HCT116 (cell line): ENCODE measurements at regions not wholly inside any gene's neighbourhood (a gene's known extent, or its start where the extent isn't known, plus 50 kb on each side); places are given as distances from the start of the nearest gene placed in this dataset.

Experiments
- ATAC-seq: fragments of 200-7000 bp; cut with Tn5 transposase; 2 replicates; pipeline ENCODE4 v1.9.1; 2020; ENCODE audit warnings: mild to moderate bottlenecking, moderate library complexity
- BruUV-seq: library from RNA; stranded (reverse); fragments of 400-500 nt; replicated peaks from 2 replicates; lab custom pipeline; 2021; lab: Mats Ljungman, UMichigan
- CTCF ChIA-PET: fragments of 300-600 bp; sonication (Branson Sonifier 250); formaldehyde crosslinking; loops from one replicate; lab custom pipeline; 2021; ENCODE audit warnings: antibody characterized with exemption; lab: Charles Lee
- POLR2A ChIA-PET: fragments of 300-600, 350-600 bp; sonication (Branson Sonifier 250); formaldehyde crosslinking; loops from one replicate; lab custom pipeline; 2021; ENCODE audit warnings: antibody characterized with exemption; lab: Charles Lee
- RAD21 ChIA-PET, 2 experiments: fragments of 300-600 bp; sonication (Branson Sonifier 250); formaldehyde crosslinking; loops; one replicate each; lab custom pipeline; 2023; ENCODE audit warnings: low total read pairs in 2 of 2; ENCODE audit not compliant: uncharacterized antibody in 2 of 2, unreplicated experiment in 2 of 2, low non-redundant PET in 1 of 2; lab: Charles Lee
- DNase-seq: peaks from one replicate; pipeline ENCODE4 v3.0.0-alpha.2; 2010; ENCODE audit warnings: low read depth, low spot score
- H2AFZ ChIP-seq: fragments of 200-600 bp; shearing (Covaris generic), sonication (generic); 2 replicates; pipeline ENCODE4 v1.6.1; 2017; ENCODE audit warnings: low read depth, mixed run types, mixed read lengths, antibody characterized with exemption, low read length; ENCODE audit not compliant: poor library complexity, severe bottlenecking
- H3K27ac ChIP-seq: 2 replicates; pipeline ENCODE4 v1.5.1; 2012; ENCODE audit warnings: low read depth, low read length
- H3K27me3 ChIP-seq: fragments of 200-600 bp; sonication (generic); 2 replicates; pipeline ENCODE4 v1.6.1; 2016; ENCODE audit warnings: mixed run types, low read length, mixed read lengths; ENCODE audit not compliant: insufficient read depth
- H3K36me3 ChIP-seq, 2 experiments: fragments of 200-500 bp in 1 of 2; fragments of 200-600 bp in 1 of 2; sonication (Bioruptor generic) in 1 of 2; sonication (generic) in 1 of 2; 2 replicates each; pipeline versions ENCODE4 v1.5.1 to v1.6.1; 2014 to 2016; ENCODE audit warnings: low read length in 2 of 2, inconsistent platforms in 1 of 2, mixed read lengths in 1 of 2, mixed run types in 1 of 2; ENCODE audit not compliant: insufficient read depth in 2 of 2, control insufficient read depth in 1 of 2
- H3K4me1 ChIP-seq, 2 experiments: fragments of 200-600 bp in 1 of 2; sonication (generic) in 1 of 2; 2 replicates each; pipeline versions ENCODE4 v1.5.1 to v1.6.1; 2012 to 2017; ENCODE audit warnings: low read length in 2 of 2, inconsistent platforms in 1 of 2, mild to moderate bottlenecking in 1 of 2, mixed read lengths in 1 of 2, mixed run types in 1 of 2, moderate library complexity in 1 of 2; ENCODE audit not compliant: insufficient read depth in 2 of 2, control insufficient read depth in 1 of 2
- H3K4me2 ChIP-seq: fragments of 200-600 bp; sonication (generic); 2 replicates; pipeline ENCODE4 v1.6.1; 2017; ENCODE audit warnings: mixed run types, low read length, mixed read lengths
- H3K4me3 ChIP-seq, 2 experiments: fragments of 200-600 bp in 1 of 2; sonication (generic) in 1 of 2; replicated peaks in 1 of 2; 2 replicates each; pipeline ENCODE4 v1.5.1; 2011 to 2016; ENCODE audit warnings: low read length in 2 of 2, control low read depth in 1 of 2, low read depth in 1 of 2, mild to moderate bottlenecking in 1 of 2, mixed read lengths in 1 of 2, mixed run types in 1 of 2
- H3K79me2 ChIP-seq: fragments of 200-600 bp; sonication (generic); 2 replicates; pipeline ENCODE4 v1.6.1; 2017; ENCODE audit warnings: mild to moderate bottlenecking, mixed run types, low read length, moderate library complexity, mixed read lengths; ENCODE audit not compliant: insufficient read depth
- H3K9ac ChIP-seq: fragments of 200-600 bp; sonication (generic); 2 replicates; pipeline ENCODE4 v1.6.1; 2016; ENCODE audit warnings: low read length, mixed read lengths
- H3K9me2 ChIP-seq: fragments of 200-600 bp; sonication (generic), shearing (Covaris generic); 2 replicates; pipeline ENCODE4 v1.6.1; 2017; ENCODE audit warnings: mixed run types, mild to moderate bottlenecking, moderate library complexity; ENCODE audit not compliant: insufficient read depth
- H3K9me3 ChIP-seq, 2 experiments: fragments of 200-500 bp in 1 of 2; fragments of 200-600 bp in 1 of 2; sonication (Bioruptor generic) in 1 of 2; sonication (generic) in 1 of 2; 2 replicates each; pipeline ENCODE4 v1.6.1; 2014 to 2017; ENCODE audit warnings: low read length in 2 of 2, mixed read lengths in 2 of 2, inconsistent platforms in 1 of 2, low read depth in 1 of 2, mild to moderate bottlenecking in 1 of 2, mixed run types in 1 of 2, moderate library complexity in 1 of 2; ENCODE audit not compliant: control insufficient read depth in 1 of 2, insufficient read depth in 1 of 2
- H4K20me1 ChIP-seq: fragments of 200-600 bp; sonication (generic), shearing (Covaris generic); 2 replicates; pipeline ENCODE4 v1.6.1; 2017; ENCODE audit warnings: mixed run types, mild to moderate bottlenecking, moderate library complexity; ENCODE audit not compliant: insufficient read depth
- CBX3 ChIP-seq: IDR thresholded peaks from 2 replicates; pipeline ENCODE4 v1.6.1; 2012; ENCODE audit warnings: low read depth
- EGR1 ChIP-seq: IDR thresholded peaks from 2 replicates; pipeline ENCODE4 v1.6.1; 2012; ENCODE audit warnings: low read depth
- EZH2 ChIP-seq: fragments of 200-600 bp; sonication (generic); IDR thresholded peaks from 2 replicates; pipeline ENCODE4 v1.6.1; 2017; ENCODE audit warnings: antibody characterized with exemption, mixed run types
- JUND ChIP-seq: IDR thresholded peaks from 2 replicates; pipeline ENCODE4 v1.6.1; 2012
- POLR2A ChIP-seq: IDR thresholded peaks from 2 replicates; pipeline ENCODE4 v1.7.0; 2011; ENCODE audit warnings: borderline replicate concordance; ENCODE audit not compliant: insufficient read depth, insufficient read length; ENCODE audit errors: extremely low read depth
- POLR2AphosphoS5 ChIP-seq: IDR thresholded peaks from 2 replicates; pipeline ENCODE4 v1.6.1; 2011; ENCODE audit warnings: mild to moderate bottlenecking, low read depth, low read length, moderate library complexity
- SIN3A ChIP-seq: IDR thresholded peaks from 2 replicates; pipeline ENCODE4 v1.6.1; 2012; ENCODE audit warnings: low read depth
- SRF ChIP-seq: IDR thresholded peaks from 2 replicates; pipeline ENCODE4 v1.6.1; 2012; ENCODE audit warnings: low read depth
- ZFX ChIP-seq: fragments of 450-650 bp; IDR thresholded peaks from 2 replicates; pipeline ENCODE4 v1.6.1; 2017
- ZNF274 ChIP-seq: fragments of 200-500 bp; sonication (Bioruptor generic); IDR thresholded peaks from 2 replicates; pipeline ENCODE4 v1.6.1; 2014; ENCODE audit warnings: mild to moderate bottlenecking, low read depth, low read length, inconsistent platforms
- intact Hi-C: fragments of 100-400 bp; cut with micrococcal nuclease; formaldehyde crosslinking; loops from 2 replicates; pipeline ENCODE4 v1.10.0; 2022
- TF ChIP-seq, protein P1 (sequence below): IDR thresholded peaks from 2 replicates; pipeline ENCODE4 v1.6.1; 2011; ENCODE audit warnings: mild to moderate bottlenecking, low read length, moderate library complexity; ENCODE audit not compliant: insufficient replicate concordance; ENCODE audit errors: extremely low read depth

- Histone ChIP-seq H3K9me3 (no peaks in the 10 kb centered on the region), H3K9ac (no peak overlapping the region), H3K4me2 (no peak overlapping the region), H3K27ac (no peak overlapping the region), H3K4me3 (no peak overlapping the region), H3K9me2 (no peaks in the 10 kb centered on the region), H3K4me1 (no peaks in the 10 kb centered on the region), H3K27me3 (no peaks in the 10 kb centered on the region), H2AFZ (no peak overlapping the region), H4K20me1 (no peaks in the 10 kb centered on the region), H3K36me3 (no peaks in the 10 kb centered on the region), H3K79me2 (no peaks in the 10 kb centered on the region)
- ATAC-seq (no peak), DNase-seq (no peak)
- CTCF ChIA-PET, result no interaction called here
- intact Hi-C loops, result no loop called here
- POLR2A ChIA-PET, result no interaction called here
- BruUV-seq, result no TSS peak
- TF ChIP-seq ZFX (no peak), CBX3 (no peak), EZH2 (no peak), EGR1 (no peak), SIN3A (no peak), SRF (no peak), POLR2AphosphoS5 (no peak), JUND (no peak), POLR2A (no peak), ZNF274 (no peak)
- TF ChIP-seq, protein P1, sequence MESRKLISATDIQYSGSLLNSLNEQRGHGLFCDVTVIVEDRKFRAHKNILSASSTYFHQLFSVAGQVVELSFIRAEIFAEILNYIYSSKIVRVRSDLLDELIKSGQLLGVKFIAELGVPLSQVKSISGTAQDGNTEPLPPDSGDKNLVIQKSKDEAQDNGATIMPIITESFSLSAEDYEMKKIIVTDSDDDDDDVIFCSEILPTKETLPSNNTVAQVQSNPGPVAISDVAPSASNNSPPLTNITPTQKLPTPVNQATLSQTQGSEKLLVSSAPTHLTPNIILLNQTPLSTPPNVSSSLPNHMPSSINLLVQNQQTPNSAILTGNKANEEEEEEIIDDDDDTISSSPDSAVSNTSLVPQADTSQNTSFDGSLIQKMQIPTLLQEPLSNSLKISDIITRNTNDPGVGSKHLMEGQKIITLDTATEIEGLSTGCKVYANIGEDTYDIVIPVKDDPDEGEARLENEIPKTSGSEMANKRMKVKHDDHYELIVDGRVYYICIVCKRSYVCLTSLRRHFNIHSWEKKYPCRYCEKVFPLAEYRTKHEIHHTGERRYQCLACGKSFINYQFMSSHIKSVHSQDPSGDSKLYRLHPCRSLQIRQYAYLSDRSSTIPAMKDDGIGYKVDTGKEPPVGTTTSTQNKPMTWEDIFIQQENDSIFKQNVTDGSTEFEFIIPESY, result no peak
- RAD21 ChIA-PET, result no interaction called here
These were observed 323.5 kb downstream of the ALG10 start for GRCh38 chr12:34345801-34346200.
